ENCODE measurements at regions not wholly inside any gene's neighbourhood (a gene's known extent, or its start where the extent isn't known, plus 50 kb on each side); places are given as distances from the start of the nearest gene placed in this dataset.

- POLR2A ChIA-PET (ENCODE audit: unreplicated experiment): no interaction called here
Observed at GRCh38 chr6:96286503-96286902, 235.1 kb upstream of the UFL1 start.

GRCh38 chr6:96299525-96299924, 222.1 kb upstream of the UFL1 start:
- no peak overlapping the region for H3K27ac ChIP-seq (ENCODE audit: low read length)
- CTCF ChIA-PET: no interaction called here
- H2AFZ ChIP-seq (ENCODE audit: low read length): no peak overlapping the region
- TF ChIP-seq CTCF (conservative IDR thresholded peaks at IDR 0.05; ENCODE audit: low read depth, low read length): no peak
- TF ChIP-seq EZH2 (IDR thresholded peaks at IDR 0.05; ENCODE audit: low read length, unreplicated experiment): no peak
- TF ChIP-seq EZH2phosphoT487 (IDR thresholded peaks at IDR 0.05; ENCODE audit: borderline replicate concordance, low read length): no peak
- H3K9me3 ChIP-seq (ENCODE audit: low read length): no peaks in the 10 kb centered on the region
- no peaks in the 10 kb centered on the region for H3F3A ChIP-seq (ENCODE audit: low read length, unreplicated experiment)
- no peak overlapping the region for H3K9ac ChIP-seq (ENCODE audit: low read length)
- H3K4me3 ChIP-seq (ENCODE audit: low read length): no peak overlapping the region
- DNase-seq (no peak), ATAC-seq (no peak)
- H3K36me3 ChIP-seq (ENCODE audit: low read depth, low read length): no peaks in the 10 kb centered on the region
- POLR2A ChIA-PET (ENCODE audit: unreplicated experiment): no interaction called here
- intact Hi-C loops (cut with micrococcal nuclease): no loop called here
- no peaks in the 10 kb centered on the region for H4K20me1 ChIP-seq (ENCODE audit: low read length)
- H3K4me2 ChIP-seq (ENCODE audit: low read length): no peak overlapping the region
- H3K9me2 ChIP-seq (replicated peaks; ENCODE audit: low read length): no peaks in the 10 kb centered on the region
- no peaks in the 10 kb centered on the region for H3K27me3 ChIP-seq (ENCODE audit: low read length)
- no TSS peak for BruUV-seq (replicated peaks)
- H3K79me2 ChIP-seq (ENCODE audit: low read length): no peaks in the 10 kb centered on the region
- H3K4me1 ChIP-seq (ENCODE audit: insufficient read depth, low read length): no peaks in the 10 kb centered on the region

More at GRCh38 chr6:96286503-96286902, 235.1 kb upstream of the UFL1 start:
- Histone ChIP-seq H3K27ac (ENCODE audit: low read length) (no peak overlapping the region), H3K27me3 (ENCODE audit: low read length) (no peaks in the 10 kb centered on the region), H3K36me3 (ENCODE audit: low read depth, low read length) (no peaks in the 10 kb centered on the region), H4K20me1 (ENCODE audit: low read length) (no peaks in the 10 kb centered on the region), H3K9me2 (replicated peaks; ENCODE audit: low read length) (no peaks in the 10 kb centered on the region), H3K4me3 (ENCODE audit: low read length) (no peak overlapping the region), H3K9ac (ENCODE audit: low read length) (no peak overlapping the region), H3K79me2 (ENCODE audit: low read length) (no peaks in the 10 kb centered on the region), H2AFZ (ENCODE audit: low read length) (no peak overlapping the region), H3K4me2 (ENCODE audit: low read length) (no peak overlapping the region), H3F3A (ENCODE audit: low read length, unreplicated experiment) (no peaks in the 10 kb centered on the region), H3K9me3 (ENCODE audit: low read length) (no peaks in the 10 kb centered on the region), H3K4me1 (ENCODE audit: insufficient read depth, low read length) (no peaks in the 10 kb centered on the region)
- BruUV-seq (replicated peaks): no TSS peak
- DNase-seq (no peak), ATAC-seq (no peak)
- CTCF ChIA-PET: no interaction called here
- intact Hi-C loops (cut with micrococcal nuclease): no loop called here
- TF ChIP-seq EZH2 (IDR thresholded peaks at IDR 0.05; ENCODE audit: low read length, unreplicated experiment) (no peak), CTCF (conservative IDR thresholded peaks at IDR 0.05; ENCODE audit: low read depth, low read length) (0 out of 2 replicates have a peak, but pooled peaks have one; percentile 13), EZH2phosphoT487 (IDR thresholded peaks at IDR 0.05; ENCODE audit: borderline replicate concordance, low read length) (no peak)

- no peak overlapping the region for H3K27ac ChIP-seq (ENCODE audit: low read length)
- no peaks in the 10 kb centered on the region for H4K20me1 ChIP-seq (ENCODE audit: low read length)
- DNase-seq: peak; percentile 2
- intact Hi-C loops (cut with micrococcal nuclease): no loop called here
- no peaks in the 10 kb centered on the region for H3K27me3 ChIP-seq (ENCODE audit: low read length)
- ChIA-PET POLR2A (ENCODE audit: unreplicated experiment) (no interaction called here), CTCF (no interaction called here)
- no peak overlapping the region for H3K9ac ChIP-seq (ENCODE audit: low read length)
- H3K9me3 ChIP-seq (ENCODE audit: low read length): no peaks in the 10 kb centered on the region
- no peak overlapping the region for H3K4me3 ChIP-seq (ENCODE audit: low read length)
- H3K9me2 ChIP-seq (replicated peaks; ENCODE audit: low read length): no peaks in the 10 kb centered on the region
- no peaks in the 10 kb centered on the region for H3F3A ChIP-seq (ENCODE audit: low read length, unreplicated experiment)
- TF ChIP-seq EZH2 (IDR thresholded peaks at IDR 0.05; ENCODE audit: low read length, unreplicated experiment): no peak
- no peak for TF ChIP-seq CTCF (conservative IDR thresholded peaks at IDR 0.05; ENCODE audit: low read depth, low read length)
- no peak for TF ChIP-seq EZH2phosphoT487 (IDR thresholded peaks at IDR 0.05; ENCODE audit: borderline replicate concordance, low read length)
- ATAC-seq: no peak
- no peak overlapping the region for H3K4me2 ChIP-seq (ENCODE audit: low read length)
- H3K79me2 ChIP-seq (ENCODE audit: low read length): no peaks in the 10 kb centered on the region
- 0 out of 2 replicates have a peak, but pooled peaks cover 4% of the 10 kb centered on the region for H3K4me1 ChIP-seq (ENCODE audit: insufficient read depth, low read length)
- H3K36me3 ChIP-seq (ENCODE audit: low read depth, low read length): no peaks in the 10 kb centered on the region
- no TSS peak for BruUV-seq (replicated peaks)
- no peak overlapping the region for H2AFZ ChIP-seq (ENCODE audit: low read length)
Observed at GRCh38 chr6:96301023-96301422, 220.6 kb upstream of the UFL1 start.

Measured in PC-3 (cell line).